Hepatocyte (in vitro differentiated cells): ENCODE measurements at regions not wholly inside any gene's neighbourhood (a gene's known extent, or its start where the extent isn't known, plus 50 kb on each side); places are given as distances from the start of the nearest gene placed in this dataset.

Source experiments
- CTCF ChIP-seq: fragments of 200-600 bp; sonication (generic); IDR thresholded peaks from 2 replicates; pipeline ENCODE4 v1.5.1; 2016; ENCODE audit warnings: antibody characterized with exemption, mild to moderate bottlenecking; ENCODE audit not compliant: poor library complexity
- EZH2 ChIP-seq: fragments of 200-600 bp; sonication (generic); IDR thresholded peaks from 2 replicates; pipeline ENCODE4 v1.6.1; 2016; ENCODE audit warnings: antibody characterized with exemption, mild to moderate bottlenecking, borderline replicate concordance
- EZH2phosphoT487 ChIP-seq: fragments of 200-600 bp; sonication (generic); IDR thresholded peaks from one replicate; pipeline ENCODE4 v1.6.1; 2018; ENCODE audit warnings: antibody characterized with exemption, mild to moderate bottlenecking, low read depth, moderate library complexity; ENCODE audit not compliant: unreplicated experiment, severe bottlenecking

GRCh38 chr6:156507106-156507505 lies 270.1 kb upstream of the ARID1B start:
- TF ChIP-seq CTCF: no peak
- TF ChIP-seq EZH2: no peak
- no peak for TF ChIP-seq EZH2phosphoT487
